Mesothelial cell of epicardium (in vitro differentiated cells): ENCODE measurements at regions not wholly inside any gene's neighbourhood (a gene's known extent, or its start where the extent isn't known, plus 50 kb on each side); places are given as distances from the start of the nearest gene placed in this dataset.

ENCODE experiments used
- DNase-seq, 2 experiments: peaks; one replicate each; pipeline ENCODE4 v3.0.0; 2021; ENCODE audit warnings: low spot score in 2 of 2; ENCODE audit not compliant: unreplicated experiment in 2 of 2
- H3K27ac Mint-ChIP-seq: 2 replicates; pipeline ENCODE4 v1.8.0; 2021; ENCODE audit warnings: mixed read lengths
- H3K27me3 Mint-ChIP-seq: 2 replicates; pipeline ENCODE4 v1.8.0; 2021; ENCODE audit warnings: low read depth, mixed read lengths
- H3K36me3 Mint-ChIP-seq: 2 replicates; pipeline ENCODE4 v1.8.0; 2021; ENCODE audit warnings: mixed read lengths
- H3K4me1 Mint-ChIP-seq: 2 replicates; pipeline ENCODE4 v1.8.0; 2021; ENCODE audit warnings: mixed read lengths
- H3K4me3 Mint-ChIP-seq: 2 replicates; pipeline ENCODE4 v1.8.0; 2021; ENCODE audit warnings: mild to moderate bottlenecking, moderate library complexity, mixed read lengths
- H3K9me3 Mint-ChIP-seq: 2 replicates; pipeline ENCODE4 v1.8.0; 2021; ENCODE audit warnings: mixed read lengths
- CTCF ChIP-seq: fragments of 200-600 bp; sonication (generic); IDR thresholded peaks from one replicate; pipeline ENCODE4 v1.5.0; 2021; ENCODE audit warnings: antibody characterized with exemption; ENCODE audit not compliant: unreplicated experiment

GRCh38 chr3:132900481-132900880 lies 137.7 kb upstream of the TMEM108 start:
- TF ChIP-seq CTCF, result no peak
- Mint-ChIP-seq H3K9me3 (peaks cover 3% of the 10 kb centered on the region), H3K27ac (no peak overlapping the region), H3K27me3 (peaks cover 2% of the 10 kb centered on the region), H3K36me3 (no peaks in the 10 kb centered on the region), H3K4me1 (no peaks in the 10 kb centered on the region), H3K4me3 (no peak overlapping the region)
- DNase-seq, result no peak

- Mint-ChIP-seq H3K9me3 (no peaks in the 10 kb centered on the region), H3K4me3 (no peak overlapping the region), H3K4me1 (no peaks in the 10 kb centered on the region), H3K27me3 (peaks cover 2% of the 10 kb centered on the region), H3K36me3 (no peaks in the 10 kb centered on the region), H3K27ac (no peak overlapping the region)
- no peak for TF ChIP-seq CTCF
- DNase-seq, result no peak
Measured at GRCh38 chr3:132898141-132898540, 140.1 kb upstream of the TMEM108 start.

GRCh38 chr3:132892956-132893355 lies 145.2 kb upstream of the TMEM108 start:
- no peaks in the 10 kb centered on the region for H3K27me3 Mint-ChIP-seq
- no peak overlapping the region for H3K27ac Mint-ChIP-seq
- no peaks in the 10 kb centered on the region for H3K9me3 Mint-ChIP-seq
- H3K4me1 Mint-ChIP-seq, result no peaks in the 10 kb centered on the region
- TF ChIP-seq CTCF, result no peak
- no peak overlapping the region for H3K4me3 Mint-ChIP-seq
- no peak for DNase-seq
- no peaks in the 10 kb centered on the region for H3K36me3 Mint-ChIP-seq

- no peak for TF ChIP-seq CTCF
Measured at GRCh38 chr3:132881756-132882409, 156.3 kb upstream of the TMEM108 start.

GRCh38 chr3:132880986-132881385 lies 157.2 kb upstream of the TMEM108 start:
- peaks cover 16% of the 10 kb centered on the region for H3K27me3 Mint-ChIP-seq

More at GRCh38 chr3:132881756-132882409, 156.3 kb upstream of the TMEM108 start:
- H3K27ac Mint-ChIP-seq, result no peak overlapping the region
- H3K4me3 Mint-ChIP-seq, result no peak overlapping the region
- H3K36me3 Mint-ChIP-seq, result no peaks in the 10 kb centered on the region
- H3K27me3 Mint-ChIP-seq, result peaks cover 10% of the 10 kb centered on the region
- H3K4me1 Mint-ChIP-seq, result peaks cover 7% of the 10 kb centered on the region
- DNase-seq, result no peak
- no peaks in the 10 kb centered on the region for H3K9me3 Mint-ChIP-seq

More at GRCh38 chr3:132880986-132881385, 157.2 kb upstream of the TMEM108 start:
- H3K27ac Mint-ChIP-seq, result no peak overlapping the region
- DNase-seq, result no peak
- TF ChIP-seq CTCF, result no peak
- no peaks in the 10 kb centered on the region for H3K36me3 Mint-ChIP-seq
- no peaks in the 10 kb centered on the region for H3K9me3 Mint-ChIP-seq
- H3K4me3 Mint-ChIP-seq, result no peak overlapping the region
- peaks cover 7% of the 10 kb centered on the region for H3K4me1 Mint-ChIP-seq
